ENCODE measurements at regions not wholly inside any gene's neighbourhood (a gene's known extent, or its start where the extent isn't known, plus 50 kb on each side); places are given as distances from the start of the nearest gene placed in this dataset.

DNA sequence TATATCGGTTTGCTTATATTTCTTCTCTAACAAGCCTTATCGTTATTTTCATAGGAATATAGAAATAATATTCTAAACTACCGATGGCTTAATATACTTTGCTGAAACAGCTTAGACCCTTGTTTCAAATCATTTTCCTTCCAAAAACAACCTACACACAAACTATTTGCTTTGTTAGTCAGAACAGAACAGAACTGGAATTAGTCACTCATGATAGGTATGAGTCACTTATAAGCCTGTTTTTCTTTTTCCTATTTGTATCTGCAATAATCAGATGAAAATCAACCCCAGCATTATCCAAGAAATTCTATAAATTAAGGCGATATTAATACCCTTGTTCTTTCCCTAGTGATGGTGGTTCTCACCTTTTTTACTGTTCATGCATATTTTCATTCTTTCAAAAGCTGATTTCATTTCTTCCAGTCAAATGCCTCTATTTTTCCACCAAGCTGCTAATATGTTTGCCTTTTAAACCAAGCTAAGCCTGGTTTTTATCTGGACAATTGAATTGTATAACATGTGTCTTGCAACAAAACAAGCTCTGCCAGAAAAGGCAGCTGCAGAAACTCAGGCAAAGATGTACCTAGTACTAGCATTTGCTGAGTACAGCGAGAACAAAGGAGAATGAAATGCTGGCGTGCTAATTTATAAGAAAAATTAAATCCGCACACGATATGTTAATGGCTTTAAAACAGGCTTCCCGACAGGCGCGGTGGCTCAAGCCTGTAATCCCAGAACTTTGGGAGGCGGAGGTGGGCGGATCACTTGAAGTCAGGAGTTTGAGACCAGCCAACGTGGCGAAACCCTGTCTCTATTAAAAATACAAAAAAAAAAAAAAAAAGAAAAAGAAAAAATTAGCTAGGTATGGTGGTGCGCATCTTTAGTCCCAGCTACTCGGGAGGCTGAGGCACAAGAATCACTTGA lies 1418.2 kb downstream of the AACS start:
- intact Hi-C loops (cut with micrococcal nuclease) = no loop called here
- CTCF ChIA-PET = interaction anchor here (0.6 to 0.7 kb wide), 2 partner anchors 50 to 609 kb away, joined by 3 read pairs; no protein-coding TSS in a partner anchor
- POLR2A ChIA-PET = interaction anchor here (0.7 to 1.7 kb wide), 3 partner anchors 10 to 49 kb away, joined by 4 to 5 read pairs (median 4); no protein-coding TSS in a partner anchor
- no TSS peak for BruUV-seq (replicated peaks)
- Mint-ChIP-seq H3K27ac (ENCODE audit: low read depth, unreplicated experiment) (peak overlapping the region; percentile 33), H3K9me3 (ENCODE audit: unreplicated experiment) (no peaks in the 10 kb centered on the region), H3K36me3 (ENCODE audit: insufficient read depth, unreplicated experiment) (no peaks in the 10 kb centered on the region), H3K4me3 (ENCODE audit: unreplicated experiment) (peak overlapping the region; percentile 12), H3K27me3 (ENCODE audit: insufficient read depth, unreplicated experiment) (no peaks in the 10 kb centered on the region), H3K4me1 (ENCODE audit: insufficient read depth, unreplicated experiment) (peaks cover 18% of the 10 kb centered on the region)
- TF ChIP-seq, protein P1, sequence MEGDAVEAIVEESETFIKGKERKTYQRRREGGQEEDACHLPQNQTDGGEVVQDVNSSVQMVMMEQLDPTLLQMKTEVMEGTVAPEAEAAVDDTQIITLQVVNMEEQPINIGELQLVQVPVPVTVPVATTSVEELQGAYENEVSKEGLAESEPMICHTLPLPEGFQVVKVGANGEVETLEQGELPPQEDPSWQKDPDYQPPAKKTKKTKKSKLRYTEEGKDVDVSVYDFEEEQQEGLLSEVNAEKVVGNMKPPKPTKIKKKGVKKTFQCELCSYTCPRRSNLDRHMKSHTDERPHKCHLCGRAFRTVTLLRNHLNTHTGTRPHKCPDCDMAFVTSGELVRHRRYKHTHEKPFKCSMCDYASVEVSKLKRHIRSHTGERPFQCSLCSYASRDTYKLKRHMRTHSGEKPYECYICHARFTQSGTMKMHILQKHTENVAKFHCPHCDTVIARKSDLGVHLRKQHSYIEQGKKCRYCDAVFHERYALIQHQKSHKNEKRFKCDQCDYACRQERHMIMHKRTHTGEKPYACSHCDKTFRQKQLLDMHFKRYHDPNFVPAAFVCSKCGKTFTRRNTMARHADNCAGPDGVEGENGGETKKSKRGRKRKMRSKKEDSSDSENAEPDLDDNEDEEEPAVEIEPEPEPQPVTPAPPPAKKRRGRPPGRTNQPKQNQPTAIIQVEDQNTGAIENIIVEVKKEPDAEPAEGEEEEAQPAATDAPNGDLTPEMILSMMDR (IDR thresholded peaks at IDR 0.05; ENCODE audit: unreplicated experiment) = no peak
- peak; percentile 64 for DNase-seq (ENCODE audit: unreplicated experiment)

DNA sequence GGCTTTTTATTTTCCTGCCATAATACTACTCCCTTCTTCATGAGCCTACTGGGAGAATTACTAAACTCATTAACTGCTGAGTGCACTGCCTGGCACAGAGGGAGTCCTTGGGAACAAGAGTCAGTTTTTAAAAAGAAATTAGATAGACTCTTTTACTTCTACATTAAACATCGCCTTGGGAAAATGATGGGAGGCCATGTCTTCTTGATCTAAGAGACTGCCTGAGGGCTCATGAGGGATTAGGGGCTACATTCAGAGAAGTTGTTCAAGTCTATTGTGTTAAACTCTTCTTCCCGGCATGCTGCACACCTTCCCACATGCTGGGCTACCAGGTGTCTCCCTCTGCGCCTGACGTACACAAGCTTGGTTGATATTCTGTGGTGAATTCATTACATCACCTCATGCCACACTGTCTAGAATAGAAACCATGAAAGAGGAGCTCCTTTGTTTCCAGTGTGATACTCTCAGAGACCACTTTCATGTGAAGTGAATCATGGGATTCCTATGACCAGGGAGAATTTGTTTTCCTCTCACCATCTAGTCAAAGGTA lies 1422.3 kb downstream of the AACS start:
- peaks cover 8% of the 10 kb centered on the region for H3K9me3 Mint-ChIP-seq (ENCODE audit: unreplicated experiment)
- no peaks in the 10 kb centered on the region for H3K36me3 Mint-ChIP-seq (ENCODE audit: insufficient read depth, unreplicated experiment)
- POLR2A ChIA-PET = no interaction called here
- BruUV-seq (replicated peaks) = no TSS peak
- peaks cover 10% of the 10 kb centered on the region for H3K4me1 Mint-ChIP-seq (ENCODE audit: insufficient read depth, unreplicated experiment)
- no peak overlapping the region for H3K27ac Mint-ChIP-seq (ENCODE audit: low read depth, unreplicated experiment)
- H3K4me3 Mint-ChIP-seq (ENCODE audit: unreplicated experiment) = no peak overlapping the region
- H3K27me3 Mint-ChIP-seq (ENCODE audit: insufficient read depth, unreplicated experiment) = no peaks in the 10 kb centered on the region
- no peak for DNase-seq (ENCODE audit: unreplicated experiment)
- intact Hi-C loops (cut with micrococcal nuclease) = no loop called here
- TF ChIP-seq, protein P1 (IDR thresholded peaks at IDR 0.05; ENCODE audit: unreplicated experiment) = no peak
- CTCF ChIA-PET = no interaction called here

DNA sequence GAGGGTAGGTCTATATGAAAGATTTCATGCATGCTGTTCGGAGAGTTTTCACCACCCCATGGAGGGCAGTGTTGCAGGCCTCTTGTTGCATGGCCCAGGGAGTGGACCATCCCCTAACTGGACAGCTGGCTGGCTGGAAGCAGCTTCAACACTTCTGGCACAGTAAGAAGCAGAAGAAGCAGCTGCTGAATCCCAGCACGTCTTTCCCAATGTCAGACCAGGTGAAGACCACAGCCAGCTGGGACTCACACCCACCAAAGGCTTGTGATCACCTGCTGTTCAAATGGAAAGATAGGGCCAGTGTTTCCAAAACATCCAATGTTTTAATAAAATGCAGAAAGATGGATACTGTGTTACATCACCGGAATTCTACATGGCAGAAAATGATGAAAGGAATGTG lies 1423.6 kb downstream of the AACS start:
- TF ChIP-seq, protein P1 (IDR thresholded peaks at IDR 0.05; ENCODE audit: unreplicated experiment) = no peak
- CTCF ChIA-PET = no interaction called here
- Mint-ChIP-seq H3K36me3 (ENCODE audit: insufficient read depth, unreplicated experiment) (no peaks in the 10 kb centered on the region), H3K27me3 (ENCODE audit: insufficient read depth, unreplicated experiment) (no peaks in the 10 kb centered on the region), H3K4me3 (ENCODE audit: unreplicated experiment) (no peak overlapping the region), H3K27ac (ENCODE audit: low read depth, unreplicated experiment) (no peak overlapping the region), H3K4me1 (ENCODE audit: insufficient read depth, unreplicated experiment) (peaks cover 9% of the 10 kb centered on the region), H3K9me3 (ENCODE audit: unreplicated experiment) (peaks cover 8% of the 10 kb centered on the region)
- BruUV-seq (replicated peaks) = no TSS peak
- intact Hi-C loops (cut with micrococcal nuclease) = no loop called here
- no peak for DNase-seq (ENCODE audit: unreplicated experiment)
- POLR2A ChIA-PET = no interaction called here

DNA sequence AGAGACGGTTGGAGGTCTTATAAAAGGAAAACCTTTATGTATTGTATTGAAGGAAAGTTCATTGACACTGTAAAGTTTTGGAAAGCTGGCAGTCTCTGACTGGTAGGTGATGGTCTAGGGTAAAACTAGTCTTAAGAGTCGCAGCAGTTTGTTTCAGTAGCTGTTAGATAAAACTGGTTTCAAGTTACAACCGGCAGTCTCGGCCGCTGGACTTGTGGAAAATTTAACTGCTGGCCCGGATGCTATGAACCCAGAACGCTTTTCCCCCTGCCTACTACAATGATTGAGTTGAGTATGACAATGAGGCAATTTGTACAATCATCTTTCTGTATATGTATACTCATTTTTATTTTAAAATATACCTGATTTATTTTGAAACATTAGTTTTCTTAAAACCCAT lies 1426.9 kb downstream of the AACS start:
- H3K4me1 Mint-ChIP-seq (ENCODE audit: insufficient read depth, unreplicated experiment) = peaks cover 13% of the 10 kb centered on the region
- H3K27me3 Mint-ChIP-seq (ENCODE audit: insufficient read depth, unreplicated experiment) = no peaks in the 10 kb centered on the region
- no peak overlapping the region for H3K4me3 Mint-ChIP-seq (ENCODE audit: unreplicated experiment)
- no TSS peak for BruUV-seq (replicated peaks)
- DNase-seq (ENCODE audit: unreplicated experiment) = no peak
- POLR2A ChIA-PET = no interaction called here
- no peak overlapping the region for H3K27ac Mint-ChIP-seq (ENCODE audit: low read depth, unreplicated experiment)
- peaks cover 8% of the 10 kb centered on the region for H3K9me3 Mint-ChIP-seq (ENCODE audit: unreplicated experiment)
- TF ChIP-seq, protein P1 (IDR thresholded peaks at IDR 0.05; ENCODE audit: unreplicated experiment) = no peak
- CTCF ChIA-PET = no interaction called here
- intact Hi-C loops (cut with micrococcal nuclease) = no loop called here
- H3K36me3 Mint-ChIP-seq (ENCODE audit: insufficient read depth, unreplicated experiment) = no peaks in the 10 kb centered on the region
